OCI-LY7 (cell line): ENCODE measurements at regions not wholly inside any gene's neighbourhood (a gene's known extent, or its start where the extent isn't known, plus 50 kb on each side); places are given as distances from the start of the nearest gene placed in this dataset.

Source experiments
- BruUV-seq: library from RNA; stranded (reverse); fragments of 400-500 nt; replicated peaks from 2 replicates; lab custom pipeline; 2021; lab: Mats Ljungman, UMichigan
- CTCF ChIA-PET: fragments of 300-600 bp; sonication (Branson Sonifier 250); formaldehyde crosslinking; loops from one replicate; lab custom pipeline; 2022; ENCODE audit warnings: antibody characterized with exemption; ENCODE audit not compliant: unreplicated experiment; lab: Charles Lee
- POLR2A ChIA-PET: fragments of 300-600 bp; sonication (Branson Sonifier 250); formaldehyde crosslinking; loops from one replicate; lab custom pipeline; 2022; ENCODE audit warnings: antibody characterized with exemption; lab: Charles Lee
- DNase-seq: peaks from one replicate; pipeline ENCODE4 v3.0.0-alpha.2; 2015; ENCODE audit warnings: low spot score
- H2AFZ ChIP-seq: fragments of 200-600 bp; sonication (generic), shearing (Covaris generic); 2 replicates; pipeline ENCODE4 v1.6.1; 2014; ENCODE audit warnings: mild to moderate bottlenecking, antibody characterized with exemption, low read length, moderate library complexity
- H3K27ac ChIP-seq: fragments of 200-600 bp; sonication (generic); 2 replicates; pipeline ENCODE4 v1.5.1; 2014; ENCODE audit warnings: mixed run types, low read depth, mild to moderate bottlenecking, moderate library complexity, low read length, inconsistent platforms; ENCODE audit not compliant: poor library complexity, severe bottlenecking
- H3K36me3 ChIP-seq: fragments of 200-600 bp; sonication (generic); 2 replicates; pipeline ENCODE4 v1.6.1; 2014; ENCODE audit warnings: mild to moderate bottlenecking, antibody characterized with exemption, low read length, moderate library complexity, mixed read lengths; ENCODE audit not compliant: insufficient read depth
- H3K4me1 ChIP-seq: fragments of 200-600 bp; sonication (generic); 2 replicates; pipeline ENCODE4 v1.5.1; 2014; ENCODE audit warnings: mild to moderate bottlenecking, low read length; ENCODE audit not compliant: insufficient read depth, poor library complexity, severe bottlenecking
- H3K4me2 ChIP-seq: fragments of 200-600 bp; sonication (generic); 2 replicates; pipeline ENCODE4 v1.6.1; 2014; ENCODE audit warnings: mild to moderate bottlenecking, low read length
- H3K4me3 ChIP-seq: fragments of 200-600 bp; sonication (generic); 2 replicates; pipeline ENCODE4 v1.5.1; 2014; ENCODE audit warnings: mild to moderate bottlenecking, low read depth, low read length; ENCODE audit not compliant: poor library complexity, severe bottlenecking
- H3K79me2 ChIP-seq: fragments of 200-600 bp; sonication (generic); 2 replicates; pipeline ENCODE4 v1.6.1; 2016; ENCODE audit warnings: low read depth, mild to moderate bottlenecking, low read length, moderate library complexity, mixed read lengths; ENCODE audit not compliant: insufficient read depth
- H3K9me2 ChIP-seq: fragments of 200-600 bp; sonication (generic); 2 replicates; pipeline ENCODE4 v1.6.1; 2016; ENCODE audit warnings: mild to moderate bottlenecking, low read length, mixed read lengths; ENCODE audit not compliant: insufficient read depth
- H3K9me3 ChIP-seq: fragments of 200-600 bp; sonication (generic); 2 replicates; pipeline ENCODE4 v1.6.1; 2014; ENCODE audit warnings: mild to moderate bottlenecking, mixed run types, low read length, mixed read lengths
- H4K20me1 ChIP-seq: fragments of 200-600 bp; sonication (generic); 2 replicates; pipeline ENCODE4 v1.6.1; 2014; ENCODE audit warnings: mild to moderate bottlenecking, antibody characterized with exemption, low read length, moderate library complexity, mixed read lengths; ENCODE audit not compliant: insufficient read depth
- EZH2phosphoT487 ChIP-seq: fragments of 200-600 bp; sonication (generic); IDR thresholded peaks from 2 replicates; pipeline ENCODE4 v1.6.1; 2018; ENCODE audit warnings: low read depth, borderline replicate concordance, mild to moderate bottlenecking, mixed run types, antibody characterized with exemption, low read length, moderate library complexity, mixed read lengths
- intact Hi-C: fragments of 100-400 bp; cut with micrococcal nuclease; formaldehyde crosslinking; loops from one replicate; pipeline ENCODE4 v1.10.0; 2022; ENCODE audit not compliant: unreplicated experiment
- TF ChIP-seq, protein P1 (sequence below): fragments of 200-600 bp; sonication (generic); conservative IDR thresholded peaks from 2 replicates; pipeline ENCODE4 v1.5.1; 2014; ENCODE audit warnings: mild to moderate bottlenecking, antibody characterized with exemption, low read length, moderate library complexity, mixed read lengths

DNA sequence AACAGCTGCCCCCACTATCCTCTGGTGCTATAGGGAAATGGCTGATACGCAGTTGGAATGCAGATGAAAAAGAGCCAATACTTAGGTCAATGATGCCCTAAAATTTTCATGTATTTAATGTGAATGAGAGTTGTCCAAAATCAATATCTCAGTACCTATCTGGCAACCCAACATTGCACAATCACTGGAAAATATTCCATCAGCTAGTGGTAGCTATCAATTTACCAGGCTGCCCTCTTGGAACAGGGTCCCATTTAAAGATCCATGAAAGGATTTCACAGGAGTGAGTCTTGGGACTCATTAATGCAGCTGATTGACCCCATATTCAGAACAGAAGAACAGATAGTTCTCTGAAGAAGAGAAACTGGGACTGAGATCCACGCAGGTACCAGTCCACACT is 638.9 kb downstream of the SMARCA1 start:
- Histone ChIP-seq H3K4me1 (no peaks in the 10 kb centered on the region), H3K27ac (no peak overlapping the region), H3K9me3 (no peaks in the 10 kb centered on the region), H3K79me2 (no peaks in the 10 kb centered on the region), H3K4me2 (no peak overlapping the region), H4K20me1 (no peaks in the 10 kb centered on the region), H3K9me2 (no peaks in the 10 kb centered on the region), H3K36me3 (no peaks in the 10 kb centered on the region), H3K4me3 (no peak overlapping the region), H2AFZ (no peak overlapping the region)
- no peak for TF ChIP-seq EZH2phosphoT487
- TF ChIP-seq, protein P1, sequence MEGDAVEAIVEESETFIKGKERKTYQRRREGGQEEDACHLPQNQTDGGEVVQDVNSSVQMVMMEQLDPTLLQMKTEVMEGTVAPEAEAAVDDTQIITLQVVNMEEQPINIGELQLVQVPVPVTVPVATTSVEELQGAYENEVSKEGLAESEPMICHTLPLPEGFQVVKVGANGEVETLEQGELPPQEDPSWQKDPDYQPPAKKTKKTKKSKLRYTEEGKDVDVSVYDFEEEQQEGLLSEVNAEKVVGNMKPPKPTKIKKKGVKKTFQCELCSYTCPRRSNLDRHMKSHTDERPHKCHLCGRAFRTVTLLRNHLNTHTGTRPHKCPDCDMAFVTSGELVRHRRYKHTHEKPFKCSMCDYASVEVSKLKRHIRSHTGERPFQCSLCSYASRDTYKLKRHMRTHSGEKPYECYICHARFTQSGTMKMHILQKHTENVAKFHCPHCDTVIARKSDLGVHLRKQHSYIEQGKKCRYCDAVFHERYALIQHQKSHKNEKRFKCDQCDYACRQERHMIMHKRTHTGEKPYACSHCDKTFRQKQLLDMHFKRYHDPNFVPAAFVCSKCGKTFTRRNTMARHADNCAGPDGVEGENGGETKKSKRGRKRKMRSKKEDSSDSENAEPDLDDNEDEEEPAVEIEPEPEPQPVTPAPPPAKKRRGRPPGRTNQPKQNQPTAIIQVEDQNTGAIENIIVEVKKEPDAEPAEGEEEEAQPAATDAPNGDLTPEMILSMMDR, result no peak
- POLR2A ChIA-PET, result no interaction called here
- no peak for DNase-seq
- intact Hi-C loops, result no loop called here
- no TSS peak for BruUV-seq
- CTCF ChIA-PET, result no interaction called here

DNA sequence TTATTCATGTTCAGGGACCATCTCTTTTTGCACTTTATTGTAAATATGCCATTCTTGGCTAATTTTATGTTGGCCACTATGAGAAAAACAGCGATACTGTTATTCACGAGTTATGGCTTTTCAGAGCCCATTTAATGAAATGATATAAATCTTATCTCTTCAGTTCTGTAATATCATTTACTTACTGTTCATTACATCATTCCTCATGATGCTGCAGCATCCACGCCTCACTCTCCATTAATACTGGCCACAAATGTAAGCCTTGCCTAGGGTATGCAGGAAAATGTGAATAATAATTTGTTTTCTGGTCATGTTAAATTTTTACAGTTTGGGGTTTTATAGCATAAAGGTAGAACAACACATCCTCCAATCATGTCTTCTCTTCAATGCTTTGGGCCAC is 639.6 kb downstream of the SMARCA1 start:
- POLR2A ChIA-PET, result no interaction called here
- no peak for DNase-seq
- no peak overlapping the region for H2AFZ ChIP-seq
- CTCF ChIA-PET, result no interaction called here
- no peaks in the 10 kb centered on the region for H4K20me1 ChIP-seq
- intact Hi-C loops, result no loop called here
- no peaks in the 10 kb centered on the region for H3K9me3 ChIP-seq
- H3K9me2 ChIP-seq, result no peaks in the 10 kb centered on the region
- no peak for TF ChIP-seq EZH2phosphoT487
- TF ChIP-seq, protein P1, result no peak
- no peaks in the 10 kb centered on the region for H3K36me3 ChIP-seq
- H3K4me2 ChIP-seq, result no peak overlapping the region
- no peak overlapping the region for H3K4me3 ChIP-seq
- no peak overlapping the region for H3K27ac ChIP-seq
- H3K4me1 ChIP-seq, result no peaks in the 10 kb centered on the region
- no peaks in the 10 kb centered on the region for H3K79me2 ChIP-seq
- BruUV-seq, result no TSS peak

DNA sequence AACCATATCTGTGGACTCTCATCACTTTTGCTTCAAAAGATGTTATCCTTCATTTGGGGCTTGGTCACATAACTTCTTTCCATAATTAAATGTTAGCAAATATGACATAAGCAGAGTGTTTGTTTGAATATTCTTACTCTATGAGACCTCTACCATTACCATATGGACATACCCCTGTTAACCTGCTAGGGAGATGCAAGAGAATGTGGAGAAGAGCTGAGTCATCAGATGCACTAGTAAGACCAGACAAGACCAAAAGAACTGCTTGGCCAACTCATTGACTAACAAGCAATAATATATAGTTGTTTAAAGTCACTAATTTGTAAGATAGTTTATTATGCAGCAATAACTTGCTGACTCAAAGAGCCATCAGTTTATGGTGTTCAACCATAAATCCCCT is 652.9 kb downstream of the SMARCA1 start:
- no TSS peak for BruUV-seq
- no peaks in the 10 kb centered on the region for H3K4me1 ChIP-seq
- POLR2A ChIA-PET, result interaction anchor here (0.5 to 0.6 kb wide), 2 partner anchors 29 to 121 kb away, joined by 3 read pairs; no protein-coding TSS in a partner anchor
- intact Hi-C loops, result no loop called here
- H3K27ac ChIP-seq, result no peak overlapping the region
- no peaks in the 10 kb centered on the region for H4K20me1 ChIP-seq
- no peak overlapping the region for H2AFZ ChIP-seq
- no peaks in the 10 kb centered on the region for H3K79me2 ChIP-seq
- TF ChIP-seq EZH2phosphoT487, result no peak
- TF ChIP-seq, protein P1, result no peak
- H3K9me2 ChIP-seq, result no peaks in the 10 kb centered on the region
- no peaks in the 10 kb centered on the region for H3K9me3 ChIP-seq
- H3K4me3 ChIP-seq, result no peak overlapping the region
- H3K36me3 ChIP-seq, result no peaks in the 10 kb centered on the region
- no peak overlapping the region for H3K4me2 ChIP-seq
- CTCF ChIA-PET, result no interaction called here
- DNase-seq, result no peak
